ENCODE measurements at regions not wholly inside any gene's neighbourhood (a gene's known extent, or its start where the extent isn't known, plus 50 kb on each side); places are given as distances from the start of the nearest gene placed in this dataset.

GRCh38 chr9:91101611-91102168 is 260.0 kb downstream of the AUH start:
- H3K4me1 ChIP-seq (ENCODE audit: control insufficient read depth in 1 of 2, extremely low read depth in 1 of 2, insufficient read depth in 2 of 2, low read length in 2 of 2): peaks cover 18 to 35% of the 10 kb centered on the region in 2 experiments
- Mint-ChIP-seq H3K4me1 (peaks cover 34 to 38% (median 37%) of the 10 kb centered on the region in 3 donors), H3K27me3 (peaks cover 0 to 2% of the 10 kb centered on the region in 2 donors), H3K27ac (peak overlapping the region in 1 of 2 donors; percentile 5), H3K4me3 (peak overlapping the region; percentile 21 to 49 (median 46)), H3K9me3 (no peaks in the 10 kb centered on the region), H3K36me3 (no peaks in the 10 kb centered on the region)
- POLR2A ChIA-PET: no interaction called here
- 0% methylated on average over 6 of the region's 7 CpGs for WGBS (ENCODE audit: insufficient coverage)
- H3K9me3 ChIP-seq: no peaks in the 10 kb centered on the region
- H3K4me3 ChIP-seq (ENCODE audit: control insufficient read depth in 1 of 2, extremely low read depth in 1 of 2, low read length in 1 of 2): peak overlapping the region in 1 of 2 donors; percentile 26
- CTCF ChIA-PET: interaction anchor here in 1 of 2 donors (0.5 to 1.5 kb wide), 4 partner anchors 20 to 258 kb away, joined by 3 to 4 read pairs (median 3); no protein-coding TSS in a partner anchor
- no peak overlapping the region for H3K27ac ChIP-seq (ENCODE audit: low read length)
- peak; percentile 39 to 93 (median 83) for DNase-seq
- ATAC-seq (replicated peaks in 1 of 4): peak; percentile 91 to 97 (median 96)
- no peaks in the 10 kb centered on the region for H3K36me3 ChIP-seq (ENCODE audit: control insufficient read depth in 2 of 2, extremely low read depth in 1 of 2, insufficient read depth in 1 of 2, low read length in 1 of 2)
- H3K27me3 ChIP-seq (replicated peaks in 1 of 2; ENCODE audit: control insufficient read depth in 2 of 2, extremely low read depth in 1 of 2, insufficient read depth in 2 of 2, low read length in 1 of 2): peaks cover 0 to 10% of the 10 kb centered on the region in 2 experiments

GRCh38 chr9:91102269-91102668 is 259.4 kb downstream of the AUH start:
- Histone ChIP-seq H3K36me3 (ENCODE audit: control insufficient read depth in 2 of 2, extremely low read depth in 1 of 2, insufficient read depth in 1 of 2, low read length in 1 of 2) (no peaks in the 10 kb centered on the region), H3K27me3 (replicated peaks in 1 of 2; ENCODE audit: control insufficient read depth in 2 of 2, extremely low read depth in 1 of 2, insufficient read depth in 2 of 2, low read length in 1 of 2) (peaks cover 0 to 10% of the 10 kb centered on the region in 2 experiments), H3K4me3 (ENCODE audit: control insufficient read depth in 1 of 2, extremely low read depth in 1 of 2, low read length in 1 of 2) (no peak overlapping the region), H3K9me3 (no peaks in the 10 kb centered on the region), H3K27ac (ENCODE audit: low read length) (no peak overlapping the region), H3K4me1 (ENCODE audit: control insufficient read depth in 1 of 2, extremely low read depth in 1 of 2, insufficient read depth in 2 of 2, low read length in 2 of 2) (peaks cover 18 to 35% of the 10 kb centered on the region in 2 experiments)
- ATAC-seq (replicated peaks in 1 of 4) (no peak), DNase-seq (no peak)
- Mint-ChIP-seq H3K27ac (peak overlapping the region in 1 of 2 donors; percentile 5), H3K4me1 (peaks cover 34 to 38% (median 37%) of the 10 kb centered on the region in 3 donors), H3K9me3 (no peaks in the 10 kb centered on the region), H3K4me3 (peak overlapping the region in 2 of 3 donors; percentile 46 to 49), H3K36me3 (no peaks in the 10 kb centered on the region), H3K27me3 (peaks cover 2% of the 10 kb centered on the region in 2 donors)
- POLR2A ChIA-PET: no interaction called here
- CTCF ChIA-PET: interaction anchor here in 1 of 2 donors (0.9 to 1.1 kb wide), 2 partner anchors 49 to 257 kb away, joined by 3 to 4 read pairs; no protein-coding TSS in a partner anchor

GRCh38 chr9:91103931-91104330 is 257.8 kb downstream of the AUH start:
- no peak overlapping the region for H3K4me3 Mint-ChIP-seq
- Histone ChIP-seq H3K4me1 (ENCODE audit: control insufficient read depth in 1 of 2, extremely low read depth in 1 of 2, insufficient read depth in 2 of 2, low read length in 2 of 2) (peaks cover 18 to 35% of the 10 kb centered on the region in 2 experiments), H3K27ac (ENCODE audit: low read length) (no peak overlapping the region), H3K9me3 (no peaks in the 10 kb centered on the region), H3K27me3 (replicated peaks in 1 of 2; ENCODE audit: control insufficient read depth in 2 of 2, extremely low read depth in 1 of 2, insufficient read depth in 2 of 2, low read length in 1 of 2) (peaks cover 0 to 10% of the 10 kb centered on the region in 2 experiments), H3K36me3 (ENCODE audit: control insufficient read depth in 2 of 2, extremely low read depth in 1 of 2, insufficient read depth in 1 of 2, low read length in 1 of 2) (no peaks in the 10 kb centered on the region), H3K4me3 (ENCODE audit: control insufficient read depth in 1 of 2, extremely low read depth in 1 of 2, low read length in 1 of 2) (no peak overlapping the region)
- no peak overlapping the region for H3K27ac Mint-ChIP-seq
- H3K4me1 Mint-ChIP-seq: peaks cover 34 to 38% (median 37%) of the 10 kb centered on the region in 3 donors
- ChIA-PET POLR2A (interaction anchor here in 1 of 2 donors (0.6 kb wide), 1 partner anchor 15 kb away, joined by 4 read pairs; no protein-coding TSS in a partner anchor), CTCF (no interaction called here)
- WGBS (ENCODE audit: insufficient coverage): no CpG with 5 or more reads among the region's 1 CpG
- H3K36me3 Mint-ChIP-seq: no peaks in the 10 kb centered on the region
- no peaks in the 10 kb centered on the region for H3K9me3 Mint-ChIP-seq
- peaks cover 2 to 5% of the 10 kb centered on the region in 2 donors for H3K27me3 Mint-ChIP-seq
- ATAC-seq (replicated peaks in 1 of 4) (no peak), DNase-seq (no peak)

- Histone ChIP-seq H3K4me3 (ENCODE audit: control insufficient read depth in 1 of 2, extremely low read depth in 1 of 2, low read length in 1 of 2) (no peak overlapping the region), H3K4me1 (ENCODE audit: control insufficient read depth in 1 of 2, extremely low read depth in 1 of 2, insufficient read depth in 2 of 2, low read length in 2 of 2) (peaks cover 5 to 11% of the 10 kb centered on the region in 2 experiments), H3K36me3 (ENCODE audit: control insufficient read depth in 2 of 2, extremely low read depth in 1 of 2, insufficient read depth in 1 of 2, low read length in 1 of 2) (no peaks in the 10 kb centered on the region), H3K27ac (ENCODE audit: low read length) (no peak overlapping the region), H3K9me3 (no peaks in the 10 kb centered on the region), H3K27me3 (replicated peaks in 1 of 2; ENCODE audit: control insufficient read depth in 2 of 2, extremely low read depth in 1 of 2, insufficient read depth in 2 of 2, low read length in 1 of 2) (peaks cover 0 to 6% of the 10 kb centered on the region in 2 experiments)
- 100% methylated on average over 1 of the region's 9 CpGs for WGBS (ENCODE audit: insufficient coverage)
- Mint-ChIP-seq H3K27me3 (peaks cover 0 to 5% of the 10 kb centered on the region in 2 donors), H3K9me3 (peaks cover 8 to 19% (median 15%) of the 10 kb centered on the region in 3 donors), H3K36me3 (no peaks in the 10 kb centered on the region), H3K4me1 (peaks cover 9 to 15% (median 15%) of the 10 kb centered on the region in 3 donors), H3K4me3 (no peak overlapping the region), H3K27ac (no peak overlapping the region)
- ChIA-PET POLR2A (no interaction called here), CTCF (no interaction called here)
- DNase-seq (no peak), ATAC-seq (replicated peaks in 1 of 4) (no peak)
Measured at GRCh38 chr9:91106415-91107081, 255.2 kb downstream of the AUH start.

GRCh38 chr9:91111226-91111625 is 250.5 kb downstream of the AUH start:
- CTCF ChIA-PET: interaction anchor here in 1 of 2 donors (1.2 kb wide), 1 partner anchor 16 kb away, joined by 5 read pairs; no protein-coding TSS in a partner anchor
- H3K27ac ChIP-seq (ENCODE audit: low read length): no peak overlapping the region
- DNase-seq: no peak
- Mint-ChIP-seq H3K4me3 (no peak overlapping the region), H3K27ac (no peak overlapping the region), H3K27me3 (peaks cover 7 to 15% of the 10 kb centered on the region in 2 donors), H3K36me3 (no peaks in the 10 kb centered on the region), H3K9me3 (peaks cover 8 to 19% (median 15%) of the 10 kb centered on the region in 3 donors), H3K4me1 (peaks cover 0 to 5% (median 0%) of the 10 kb centered on the region in 3 donors)
- POLR2A ChIA-PET: no interaction called here
- no peak overlapping the region for H3K4me3 ChIP-seq (ENCODE audit: control insufficient read depth in 1 of 2, extremely low read depth in 1 of 2, low read length in 1 of 2)
- H3K27me3 ChIP-seq (replicated peaks in 1 of 2; ENCODE audit: control insufficient read depth in 2 of 2, extremely low read depth in 1 of 2, insufficient read depth in 2 of 2, low read length in 1 of 2): peaks cover 0 to under 1% of the 10 kb centered on the region in 2 experiments
- H3K36me3 ChIP-seq (ENCODE audit: control insufficient read depth in 2 of 2, extremely low read depth in 1 of 2, insufficient read depth in 1 of 2, low read length in 1 of 2): no peaks in the 10 kb centered on the region
- ATAC-seq (replicated peaks in 1 of 4): no peak
- peaks cover 0 to 2% of the 10 kb centered on the region in 2 experiments for H3K4me1 ChIP-seq (ENCODE audit: control insufficient read depth in 1 of 2, extremely low read depth in 1 of 2, insufficient read depth in 2 of 2, low read length in 2 of 2)
- H3K9me3 ChIP-seq: no peaks in the 10 kb centered on the region

- peaks cover 0 to 2% of the 10 kb centered on the region in 2 experiments for H3K4me1 ChIP-seq (ENCODE audit: control insufficient read depth in 1 of 2, extremely low read depth in 1 of 2, insufficient read depth in 2 of 2, low read length in 2 of 2)
- no peaks in the 10 kb centered on the region for H3K36me3 Mint-ChIP-seq
- 98% methylated on average over 4 of the region's 6 CpGs for WGBS (ENCODE audit: insufficient coverage)
- no peaks in the 10 kb centered on the region for H3K9me3 ChIP-seq
- DNase-seq: no peak
- peaks cover 9 to 19% of the 10 kb centered on the region in 2 donors for H3K27me3 Mint-ChIP-seq
- ATAC-seq (replicated peaks in 1 of 4): no peak
- no peak overlapping the region for H3K4me3 ChIP-seq (ENCODE audit: control insufficient read depth in 1 of 2, extremely low read depth in 1 of 2, low read length in 1 of 2)
- no peaks in the 10 kb centered on the region for H3K36me3 ChIP-seq (ENCODE audit: control insufficient read depth in 2 of 2, extremely low read depth in 1 of 2, insufficient read depth in 1 of 2, low read length in 1 of 2)
- peaks cover 0 to 5% (median 0%) of the 10 kb centered on the region in 3 donors for H3K4me1 Mint-ChIP-seq
- no peak overlapping the region for H3K27ac ChIP-seq (ENCODE audit: low read length)
- no peak overlapping the region for H3K27ac Mint-ChIP-seq
- H3K27me3 ChIP-seq (replicated peaks in 1 of 2; ENCODE audit: control insufficient read depth in 2 of 2, extremely low read depth in 1 of 2, insufficient read depth in 2 of 2, low read length in 1 of 2): peaks cover 0 to 6% of the 10 kb centered on the region in 2 experiments
- ChIA-PET POLR2A (no interaction called here), CTCF (no interaction called here)
- H3K4me3 Mint-ChIP-seq: no peak overlapping the region
- H3K9me3 Mint-ChIP-seq: peaks cover 8 to 19% (median 15%) of the 10 kb centered on the region in 3 donors
Measured at GRCh38 chr9:91111876-91112275, 249.8 kb downstream of the AUH start.
